ENCODE measurements at regions not wholly inside any gene's neighbourhood (a gene's known extent, or its start where the extent isn't known, plus 50 kb on each side); places are given as distances from the start of the nearest gene placed in this dataset.

DNA sequence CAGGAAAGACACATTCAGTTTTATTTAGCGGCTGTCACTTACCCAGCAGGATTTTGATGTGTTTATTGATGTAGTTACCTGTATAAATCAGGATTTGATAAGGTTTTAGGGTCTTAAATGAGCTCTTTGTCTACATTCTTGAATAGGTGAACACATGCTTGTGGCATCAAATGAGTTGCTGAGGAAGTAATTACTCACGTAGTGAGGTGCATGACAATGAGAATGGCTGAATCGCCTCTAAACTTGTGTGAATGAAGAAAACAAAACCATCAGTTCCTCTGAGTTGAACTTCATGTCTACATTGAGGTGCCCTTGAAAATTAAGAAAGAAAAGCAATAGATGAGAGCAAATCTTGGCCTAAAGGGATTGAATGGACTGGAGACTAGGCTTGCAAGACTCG lies 245.6 kb upstream of the SATB1 start:
- Histone ChIP-seq H3K4me1 (ENCODE audit: insufficient read depth, low read length) (no peaks in the 10 kb centered on the region), H3K9me3 (ENCODE audit: control insufficient read depth in 1 of 2, insufficient read depth in 1 of 2, low read length in 2 of 2) (no peaks in the 10 kb centered on the region), H3K36me3 (ENCODE audit: insufficient read depth, low read length) (no peaks in the 10 kb centered on the region), H3K27ac (ENCODE audit: low read depth in 1 of 2, low read length in 2 of 2) (no peak overlapping the region), H3K27me3 (ENCODE audit: control insufficient read depth in 1 of 2, insufficient read depth in 2 of 2, low read length in 2 of 2) (no peaks in the 10 kb centered on the region), H3K4me3 (ENCODE audit: low read length) (no peak overlapping the region)
- DNase-seq (no peak), ATAC-seq (ENCODE audit: poor library complexity) (no peak)
- H3K9me3 Mint-ChIP-seq = no peaks in the 10 kb centered on the region
- TF ChIP-seq, protein P1, sequence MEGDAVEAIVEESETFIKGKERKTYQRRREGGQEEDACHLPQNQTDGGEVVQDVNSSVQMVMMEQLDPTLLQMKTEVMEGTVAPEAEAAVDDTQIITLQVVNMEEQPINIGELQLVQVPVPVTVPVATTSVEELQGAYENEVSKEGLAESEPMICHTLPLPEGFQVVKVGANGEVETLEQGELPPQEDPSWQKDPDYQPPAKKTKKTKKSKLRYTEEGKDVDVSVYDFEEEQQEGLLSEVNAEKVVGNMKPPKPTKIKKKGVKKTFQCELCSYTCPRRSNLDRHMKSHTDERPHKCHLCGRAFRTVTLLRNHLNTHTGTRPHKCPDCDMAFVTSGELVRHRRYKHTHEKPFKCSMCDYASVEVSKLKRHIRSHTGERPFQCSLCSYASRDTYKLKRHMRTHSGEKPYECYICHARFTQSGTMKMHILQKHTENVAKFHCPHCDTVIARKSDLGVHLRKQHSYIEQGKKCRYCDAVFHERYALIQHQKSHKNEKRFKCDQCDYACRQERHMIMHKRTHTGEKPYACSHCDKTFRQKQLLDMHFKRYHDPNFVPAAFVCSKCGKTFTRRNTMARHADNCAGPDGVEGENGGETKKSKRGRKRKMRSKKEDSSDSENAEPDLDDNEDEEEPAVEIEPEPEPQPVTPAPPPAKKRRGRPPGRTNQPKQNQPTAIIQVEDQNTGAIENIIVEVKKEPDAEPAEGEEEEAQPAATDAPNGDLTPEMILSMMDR (IDR thresholded peaks at IDR 0.05) = no peak
- H3K4me3 Mint-ChIP-seq = no peak overlapping the region
- H3K27me3 Mint-ChIP-seq = no peaks in the 10 kb centered on the region
- ChIA-PET CTCF (no interaction called here), POLR2A (interaction anchor here (1.4 kb wide), 1 partner anchor 13 kb away, joined by 4 read pairs; no protein-coding TSS in a partner anchor)
- H3K36me3 Mint-ChIP-seq (ENCODE audit: low read depth) = no peaks in the 10 kb centered on the region
- H3K27ac Mint-ChIP-seq = no peak overlapping the region
- H3K4me1 Mint-ChIP-seq (ENCODE audit: low read depth) = peaks cover 30% of the 10 kb centered on the region
- intact Hi-C loops (cut with DNase I, micrococcal nuclease) = no loop called here

DNA sequence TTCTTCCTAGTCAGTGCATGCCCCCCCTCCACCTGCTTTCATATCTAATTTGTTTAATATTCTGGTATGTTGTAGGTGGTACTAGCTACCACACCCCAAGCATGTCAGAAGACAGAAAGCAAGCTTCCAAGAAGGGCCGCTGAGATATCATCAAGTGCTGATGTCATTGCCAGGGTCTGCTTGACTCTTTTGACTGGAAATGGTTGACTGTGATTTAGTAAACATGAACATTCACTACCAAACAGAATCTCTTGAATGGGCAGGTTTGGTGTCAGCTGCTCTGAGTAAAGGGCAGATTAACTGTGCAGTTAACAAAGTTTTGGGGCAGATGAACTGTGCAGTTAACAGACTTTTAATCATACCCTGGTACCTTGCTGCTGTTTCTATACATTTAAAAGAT lies 244.2 kb upstream of the SATB1 start:
- H3K4me1 Mint-ChIP-seq (ENCODE audit: low read depth) = peaks cover 21% of the 10 kb centered on the region
- ATAC-seq (ENCODE audit: poor library complexity) = no peak
- intact Hi-C loops (cut with DNase I, micrococcal nuclease) = no loop called here
- TF ChIP-seq, protein P1 (IDR thresholded peaks at IDR 0.05) = no peak
- H3K4me3 Mint-ChIP-seq = no peak overlapping the region
- H3K4me1 ChIP-seq (ENCODE audit: insufficient read depth, low read length) = no peaks in the 10 kb centered on the region
- H3K36me3 Mint-ChIP-seq (ENCODE audit: low read depth) = no peaks in the 10 kb centered on the region
- no peaks in the 10 kb centered on the region for H3K36me3 ChIP-seq (ENCODE audit: insufficient read depth, low read length)
- H3K27me3 Mint-ChIP-seq = no peaks in the 10 kb centered on the region
- H3K9me3 ChIP-seq (ENCODE audit: control insufficient read depth in 1 of 2, insufficient read depth in 1 of 2, low read length in 2 of 2) = no peaks in the 10 kb centered on the region
- H3K27ac ChIP-seq (ENCODE audit: low read depth in 1 of 2, low read length in 2 of 2) = no peak overlapping the region
- CTCF ChIA-PET = interaction anchor here (0.9 kb wide), 1 partner anchor 118 kb away, joined by 3 read pairs; no protein-coding TSS in a partner anchor
- no peaks in the 10 kb centered on the region for H3K27me3 ChIP-seq (ENCODE audit: control insufficient read depth in 1 of 2, insufficient read depth in 2 of 2, low read length in 2 of 2)
- H3K9me3 Mint-ChIP-seq = no peaks in the 10 kb centered on the region
- POLR2A ChIA-PET = interaction anchor here (1.0 to 1.4 kb wide), 2 partner anchors 10 to 12 kb away, joined by 4 read pairs; no protein-coding TSS in a partner anchor
- DNase-seq = no peak
- no peak overlapping the region for H3K27ac Mint-ChIP-seq
- no peak overlapping the region for H3K4me3 ChIP-seq (ENCODE audit: low read length)

DNA sequence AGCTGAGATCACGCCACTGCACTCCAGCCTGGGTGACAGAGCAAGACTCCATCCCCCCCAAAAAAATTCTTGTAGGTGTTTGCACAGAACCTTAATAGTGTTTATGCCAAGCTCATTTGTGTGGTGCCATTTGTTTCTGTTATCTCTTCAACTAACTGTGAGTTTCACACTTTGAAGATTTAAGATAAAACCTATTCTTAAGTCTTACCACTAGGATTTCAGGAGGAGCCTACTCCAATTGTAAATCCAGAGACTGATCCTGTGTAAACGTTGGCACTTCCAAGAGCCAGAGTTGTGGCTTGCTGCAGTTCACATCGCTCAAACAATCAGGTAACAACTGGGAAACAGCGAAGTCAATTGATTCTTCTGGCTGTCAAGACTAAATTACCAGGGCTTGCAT lies 242.4 kb upstream of the SATB1 start:
- H3K4me3 Mint-ChIP-seq = no peak overlapping the region
- CTCF ChIA-PET = no interaction called here

More for the DNA sequence above, 242.4 kb upstream of the SATB1 start:
- Histone ChIP-seq H3K4me3 (ENCODE audit: low read length) (no peak overlapping the region), H3K27ac (ENCODE audit: low read depth in 1 of 2, low read length in 2 of 2) (no peak overlapping the region), H3K4me1 (ENCODE audit: insufficient read depth, low read length) (no peaks in the 10 kb centered on the region), H3K9me3 (ENCODE audit: control insufficient read depth in 1 of 2, insufficient read depth in 1 of 2, low read length in 2 of 2) (no peaks in the 10 kb centered on the region), H3K36me3 (ENCODE audit: insufficient read depth, low read length) (no peaks in the 10 kb centered on the region), H3K27me3 (ENCODE audit: control insufficient read depth in 1 of 2, insufficient read depth in 2 of 2, low read length in 2 of 2) (no peaks in the 10 kb centered on the region)
- Mint-ChIP-seq H3K27me3 (no peaks in the 10 kb centered on the region), H3K27ac (no peak overlapping the region), H3K36me3 (ENCODE audit: low read depth) (no peaks in the 10 kb centered on the region), H3K4me1 (ENCODE audit: low read depth) (peaks cover 13% of the 10 kb centered on the region), H3K9me3 (no peaks in the 10 kb centered on the region)
- intact Hi-C loops (cut with DNase I, micrococcal nuclease) = no loop called here
- no peak for DNase-seq
- TF ChIP-seq, protein P1 (IDR thresholded peaks at IDR 0.05) = no peak
- POLR2A ChIA-PET = no interaction called here
- ATAC-seq (ENCODE audit: poor library complexity) = no peak

Data from CD4-positive, alpha-beta T cell (primary cell).